ENCODE measurements at regions not wholly inside any gene's neighbourhood (a gene's known extent, or its start where the extent isn't known, plus 50 kb on each side); places are given as distances from the start of the nearest gene placed in this dataset.

DNA sequence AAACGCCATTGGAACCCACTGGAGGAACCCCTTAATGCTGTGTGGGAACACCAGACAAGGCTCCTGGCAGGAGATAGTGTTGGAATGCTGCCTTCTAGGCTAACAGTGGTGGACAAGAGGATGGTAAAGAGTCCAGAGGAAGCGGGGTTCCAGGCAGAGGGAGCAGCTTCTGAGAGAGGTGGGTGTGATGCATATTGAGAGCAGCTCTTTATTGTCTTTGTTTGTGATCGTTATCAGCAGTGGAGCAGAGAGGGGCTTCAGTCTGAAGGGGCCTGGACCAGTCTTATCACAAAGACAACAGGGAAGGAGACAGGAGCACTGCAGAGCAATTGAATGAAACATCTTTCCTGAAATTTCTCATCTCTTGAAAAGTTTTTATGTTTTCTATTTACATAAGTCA, 106.8 kb upstream of the PLET1 start:
- Histone ChIP-seq H3K9ac (ENCODE audit: low read length) (no peak overlapping the region), H3K4me2 (ENCODE audit: low read length) (no peak overlapping the region), H3K36me3 (replicated peaks; ENCODE audit: low read depth, low read length) (no peaks in the 10 kb centered on the region), H3K9me3 (ENCODE audit: insufficient read depth, low read length) (no peaks in the 10 kb centered on the region), H3K4me3 (ENCODE audit: low read length) (no peak overlapping the region), H3K4me1 (ENCODE audit: low read length) (no peaks in the 10 kb centered on the region), H3K27ac (ENCODE audit: low read length) (no peak overlapping the region), H2AFZ (ENCODE audit: low read depth, low read length) (no peak overlapping the region), H4K20me1 (ENCODE audit: insufficient read depth, low read length) (no peaks in the 10 kb centered on the region), H3K79me2 (ENCODE audit: low read length) (no peaks in the 10 kb centered on the region), H3K27me3 (ENCODE audit: low read depth, low read length) (peaks cover 29% of the 10 kb centered on the region; the same call in 1 of the 2 replicates)
- TF ChIP-seq, protein P1, sequence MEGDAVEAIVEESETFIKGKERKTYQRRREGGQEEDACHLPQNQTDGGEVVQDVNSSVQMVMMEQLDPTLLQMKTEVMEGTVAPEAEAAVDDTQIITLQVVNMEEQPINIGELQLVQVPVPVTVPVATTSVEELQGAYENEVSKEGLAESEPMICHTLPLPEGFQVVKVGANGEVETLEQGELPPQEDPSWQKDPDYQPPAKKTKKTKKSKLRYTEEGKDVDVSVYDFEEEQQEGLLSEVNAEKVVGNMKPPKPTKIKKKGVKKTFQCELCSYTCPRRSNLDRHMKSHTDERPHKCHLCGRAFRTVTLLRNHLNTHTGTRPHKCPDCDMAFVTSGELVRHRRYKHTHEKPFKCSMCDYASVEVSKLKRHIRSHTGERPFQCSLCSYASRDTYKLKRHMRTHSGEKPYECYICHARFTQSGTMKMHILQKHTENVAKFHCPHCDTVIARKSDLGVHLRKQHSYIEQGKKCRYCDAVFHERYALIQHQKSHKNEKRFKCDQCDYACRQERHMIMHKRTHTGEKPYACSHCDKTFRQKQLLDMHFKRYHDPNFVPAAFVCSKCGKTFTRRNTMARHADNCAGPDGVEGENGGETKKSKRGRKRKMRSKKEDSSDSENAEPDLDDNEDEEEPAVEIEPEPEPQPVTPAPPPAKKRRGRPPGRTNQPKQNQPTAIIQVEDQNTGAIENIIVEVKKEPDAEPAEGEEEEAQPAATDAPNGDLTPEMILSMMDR (IDR thresholded peaks at IDR 0.05; ENCODE audit: low read depth, low read length), result no peak
- TF ChIP-seq EZH2phosphoT487 (IDR thresholded peaks at IDR 0.05; ENCODE audit: low read depth), result no peak

DNA sequence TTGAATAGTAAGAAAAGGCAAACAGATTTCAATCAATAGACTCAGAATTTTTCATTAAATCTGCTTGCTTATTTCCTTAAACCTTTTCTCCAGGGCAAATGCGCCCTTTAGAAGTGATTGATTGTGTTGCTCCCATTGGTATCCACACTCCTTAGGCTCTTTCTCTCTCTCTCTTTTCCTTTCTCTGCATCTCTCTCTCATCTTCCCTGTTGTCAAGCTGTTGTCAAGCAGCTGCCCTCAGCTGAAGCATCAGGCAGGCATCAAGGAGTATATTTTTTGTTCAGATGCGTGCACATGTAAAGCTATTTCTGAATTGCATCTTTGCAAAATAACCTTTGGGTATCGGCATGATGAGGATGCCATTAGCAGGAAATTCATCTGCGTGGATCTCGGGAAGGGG, 107.2 kb upstream of the PLET1 start:
- H2AFZ ChIP-seq (ENCODE audit: low read depth, low read length), result no peak overlapping the region
- no peak overlapping the region for H3K4me3 ChIP-seq (ENCODE audit: low read length)
- TF ChIP-seq, protein P1 (IDR thresholded peaks at IDR 0.05; ENCODE audit: low read depth, low read length), result no peak
- TF ChIP-seq EZH2phosphoT487 (IDR thresholded peaks at IDR 0.05; ENCODE audit: low read depth), result no peak
- H3K27me3 ChIP-seq (ENCODE audit: low read depth, low read length), result peaks cover 29% of the 10 kb centered on the region; the same call in 1 of the 2 replicates
- no peak overlapping the region for H3K9ac ChIP-seq (ENCODE audit: low read length)
- H3K4me1 ChIP-seq (ENCODE audit: low read length), result no peaks in the 10 kb centered on the region
- H3K27ac ChIP-seq (ENCODE audit: low read length), result no peak overlapping the region
- H3K9me3 ChIP-seq (ENCODE audit: insufficient read depth, low read length), result no peaks in the 10 kb centered on the region
- no peaks in the 10 kb centered on the region for H3K79me2 ChIP-seq (ENCODE audit: low read length)
- no peaks in the 10 kb centered on the region for H3K36me3 ChIP-seq (replicated peaks; ENCODE audit: low read depth, low read length)
- H4K20me1 ChIP-seq (ENCODE audit: insufficient read depth, low read length), result no peaks in the 10 kb centered on the region
- H3K4me2 ChIP-seq (ENCODE audit: low read length), result no peak overlapping the region

DNA sequence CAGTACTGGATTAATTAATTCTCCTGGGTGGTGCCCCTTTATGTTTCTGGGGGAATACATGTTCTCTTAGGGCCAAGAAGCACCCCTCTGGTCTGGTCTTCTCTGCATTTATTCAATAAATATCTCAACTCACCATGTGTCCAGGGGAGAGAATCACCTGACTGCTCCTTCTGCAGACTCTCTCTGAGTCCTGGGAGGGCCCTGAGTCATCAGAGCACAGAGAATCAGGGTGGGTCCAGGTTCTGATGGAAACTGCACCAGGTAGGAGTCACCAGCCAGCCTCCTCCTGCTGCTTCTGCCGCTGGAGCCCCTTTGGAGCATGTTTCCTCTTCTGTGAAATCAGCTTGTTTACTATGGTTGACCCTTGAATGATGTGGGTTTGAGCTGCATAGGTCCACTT, 107.7 kb upstream of the PLET1 start:
- no peak overlapping the region for H3K4me3 ChIP-seq (ENCODE audit: low read length)
- H4K20me1 ChIP-seq (ENCODE audit: insufficient read depth, low read length), result no peaks in the 10 kb centered on the region
- H3K9me3 ChIP-seq (ENCODE audit: insufficient read depth, low read length), result no peaks in the 10 kb centered on the region
- peaks cover 29% of the 10 kb centered on the region; the same call in 1 of the 2 replicates for H3K27me3 ChIP-seq (ENCODE audit: low read depth, low read length)
- no peaks in the 10 kb centered on the region for H3K4me1 ChIP-seq (ENCODE audit: low read length)
- no peaks in the 10 kb centered on the region for H3K79me2 ChIP-seq (ENCODE audit: low read length)
- H2AFZ ChIP-seq (ENCODE audit: low read depth, low read length), result no peak overlapping the region
- H3K4me2 ChIP-seq (ENCODE audit: low read length), result no peak overlapping the region
- no peak overlapping the region for H3K27ac ChIP-seq (ENCODE audit: low read length)
- no peaks in the 10 kb centered on the region for H3K36me3 ChIP-seq (replicated peaks; ENCODE audit: low read depth, low read length)
- TF ChIP-seq EZH2phosphoT487 (IDR thresholded peaks at IDR 0.05; ENCODE audit: low read depth), result no peak
- TF ChIP-seq, protein P1 (IDR thresholded peaks at IDR 0.05; ENCODE audit: low read depth, low read length), result no peak
- H3K9ac ChIP-seq (ENCODE audit: low read length), result no peak overlapping the region

DNA sequence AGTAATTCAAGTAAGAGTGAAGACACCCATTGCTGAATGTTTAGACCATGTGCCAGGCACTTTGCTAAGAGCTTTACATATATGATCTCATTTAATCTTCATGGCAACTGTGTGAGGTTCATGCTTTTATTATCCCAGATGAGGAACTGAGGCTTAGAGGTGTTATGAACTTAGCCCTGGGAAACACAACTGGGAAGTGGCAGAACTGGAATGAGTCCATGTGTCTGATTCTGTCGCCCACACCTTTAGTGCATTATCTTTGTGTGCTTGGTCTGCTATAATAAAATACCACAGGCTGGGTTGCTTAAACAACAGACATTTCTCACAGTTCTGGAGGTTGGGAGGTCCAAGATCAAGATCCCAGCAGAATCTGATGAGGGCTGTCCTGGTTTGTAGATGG, 108.7 kb upstream of the PLET1 start:
- no peaks in the 10 kb centered on the region for H3K36me3 ChIP-seq (replicated peaks; ENCODE audit: low read depth, low read length)
- no peak overlapping the region for H2AFZ ChIP-seq (ENCODE audit: low read depth, low read length)
- H3K9ac ChIP-seq (ENCODE audit: low read length), result no peak overlapping the region
- H3K27ac ChIP-seq (ENCODE audit: low read length), result no peak overlapping the region
- H3K4me1 ChIP-seq (ENCODE audit: low read length), result no peaks in the 10 kb centered on the region
- H3K4me3 ChIP-seq (ENCODE audit: low read length), result no peak overlapping the region
- TF ChIP-seq, protein P1 (IDR thresholded peaks at IDR 0.05; ENCODE audit: low read depth, low read length), result no peak
- TF ChIP-seq EZH2phosphoT487 (IDR thresholded peaks at IDR 0.05; ENCODE audit: low read depth), result no peak
- H3K79me2 ChIP-seq (ENCODE audit: low read length), result no peaks in the 10 kb centered on the region
- H4K20me1 ChIP-seq (ENCODE audit: insufficient read depth, low read length), result no peaks in the 10 kb centered on the region
- H3K4me2 ChIP-seq (ENCODE audit: low read length), result no peak overlapping the region
- H3K9me3 ChIP-seq (ENCODE audit: insufficient read depth, low read length), result no peaks in the 10 kb centered on the region
- peaks cover 29% of the 10 kb centered on the region; the same call in 1 of the 2 replicates for H3K27me3 ChIP-seq (ENCODE audit: low read depth, low read length)

Measured in OCI-LY3 (cell line).